ENCODE measurements at regions not wholly inside any gene's neighbourhood (a gene's known extent, or its start where the extent isn't known, plus 50 kb on each side); places are given as distances from the start of the nearest gene placed in this dataset.

- TF ChIP-seq CTCF (conservative IDR thresholded peaks at IDR 0.05) (no peak), ZFX (IDR thresholded peaks at IDR 0.05) (no peak)
Observed at GRCh38 chr9:127557998-127558546, 54.0 kb upstream of the STXBP1 start.

Measured in C4-2B (cell line).